ENCODE measurements at regions not wholly inside any gene's neighbourhood (a gene's known extent, or its start where the extent isn't known, plus 50 kb on each side); places are given as distances from the start of the nearest gene placed in this dataset.

DNA sequence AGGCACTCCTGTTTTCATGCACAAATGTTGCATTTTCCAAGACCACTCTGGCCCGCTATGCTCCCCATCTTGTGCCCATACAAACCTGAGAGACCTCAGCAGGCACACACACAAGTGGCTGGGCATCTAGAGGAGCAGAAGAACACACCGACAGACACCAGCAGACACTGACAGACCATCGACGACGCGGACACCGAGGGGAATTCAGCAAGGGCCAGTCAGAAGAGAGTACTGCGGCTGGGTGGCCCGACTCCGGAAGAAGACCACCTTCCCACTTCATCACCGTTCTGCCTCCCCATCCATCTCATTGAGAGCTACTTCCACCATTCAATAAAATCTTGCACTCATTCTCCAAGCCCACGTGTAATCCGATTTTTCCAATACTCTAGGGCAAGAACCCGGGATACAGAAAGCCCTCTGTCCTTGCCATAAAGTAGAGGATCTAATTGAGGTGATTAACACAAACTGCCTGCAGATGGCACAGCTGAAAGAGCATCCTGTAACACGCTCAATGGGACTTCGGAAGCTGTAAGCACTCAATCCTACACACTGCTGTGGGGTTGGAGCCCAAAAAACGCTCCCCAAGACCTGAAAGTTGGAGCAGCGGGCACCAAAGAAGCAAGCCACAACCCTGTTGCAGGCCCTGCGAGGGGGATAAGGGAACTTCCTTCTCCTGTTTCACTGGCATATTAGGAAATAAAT, 780.9 kb downstream of the ARAP2 start:
- H3K4me1 ChIP-seq = no peaks in the 10 kb centered on the region
- intact Hi-C loops (cut with DNase I; ENCODE audit: low total_unique reads) = no loop called here
- H3K9me3 ChIP-seq = peaks cover 0 to 10% (median 0%) of the 10 kb centered on the region in 3 donors
- TF ChIP-seq POLR2A (IDR thresholded peaks at IDR 0.05) = no peak
- TF ChIP-seq, protein P1, sequence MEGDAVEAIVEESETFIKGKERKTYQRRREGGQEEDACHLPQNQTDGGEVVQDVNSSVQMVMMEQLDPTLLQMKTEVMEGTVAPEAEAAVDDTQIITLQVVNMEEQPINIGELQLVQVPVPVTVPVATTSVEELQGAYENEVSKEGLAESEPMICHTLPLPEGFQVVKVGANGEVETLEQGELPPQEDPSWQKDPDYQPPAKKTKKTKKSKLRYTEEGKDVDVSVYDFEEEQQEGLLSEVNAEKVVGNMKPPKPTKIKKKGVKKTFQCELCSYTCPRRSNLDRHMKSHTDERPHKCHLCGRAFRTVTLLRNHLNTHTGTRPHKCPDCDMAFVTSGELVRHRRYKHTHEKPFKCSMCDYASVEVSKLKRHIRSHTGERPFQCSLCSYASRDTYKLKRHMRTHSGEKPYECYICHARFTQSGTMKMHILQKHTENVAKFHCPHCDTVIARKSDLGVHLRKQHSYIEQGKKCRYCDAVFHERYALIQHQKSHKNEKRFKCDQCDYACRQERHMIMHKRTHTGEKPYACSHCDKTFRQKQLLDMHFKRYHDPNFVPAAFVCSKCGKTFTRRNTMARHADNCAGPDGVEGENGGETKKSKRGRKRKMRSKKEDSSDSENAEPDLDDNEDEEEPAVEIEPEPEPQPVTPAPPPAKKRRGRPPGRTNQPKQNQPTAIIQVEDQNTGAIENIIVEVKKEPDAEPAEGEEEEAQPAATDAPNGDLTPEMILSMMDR (IDR thresholded peaks at IDR 0.05 in 4 of 5, conservative IDR thresholded peaks at IDR 0.05 in 1 of 5) = no peak
- in situ Hi-C loops (cut with MboI; ENCODE audit: low sequenced_read_pairs in 4 of 4) = loop anchor here in 1 of 4 donors (25.0 kb wide), 1 partner anchor 101 kb away; no protein-coding TSS in a partner anchor
- no peaks in the 10 kb centered on the region for H3K36me3 ChIP-seq
- no peak overlapping the region for H3K27ac ChIP-seq
- no peak for ATAC-seq
- no peak for DNase-seq
- H3K27me3 ChIP-seq = no peaks in the 10 kb centered on the region
- no peak overlapping the region for H3K4me3 ChIP-seq

DNA sequence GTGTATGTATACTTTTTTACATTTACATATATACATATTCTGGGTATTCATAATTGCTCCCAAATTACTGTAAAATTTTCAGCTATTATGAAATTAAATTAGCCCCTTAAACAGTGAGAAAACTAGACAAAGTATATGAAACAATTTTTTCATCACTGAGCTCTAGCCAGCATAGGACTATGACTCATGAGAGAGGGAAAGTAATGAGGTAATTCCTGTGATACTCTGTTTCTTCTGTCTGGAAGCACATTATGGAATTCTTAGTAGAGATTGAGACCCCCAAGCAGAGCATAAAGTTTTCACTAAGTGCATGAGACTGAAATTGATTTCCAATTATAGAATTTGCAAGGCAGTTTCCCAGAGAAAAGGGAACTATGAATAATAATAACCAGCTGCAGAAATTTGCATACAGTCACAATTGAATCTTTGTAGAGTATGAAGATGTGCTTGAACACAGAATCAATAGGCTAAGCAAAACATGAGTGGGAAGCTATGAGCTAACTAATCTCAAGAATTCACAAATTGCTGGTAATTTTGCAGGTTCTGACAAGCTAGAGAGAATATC, 779.3 kb downstream of the ARAP2 start:
- Histone ChIP-seq H3K36me3 (no peaks in the 10 kb centered on the region), H3K4me1 (no peaks in the 10 kb centered on the region), H3K9me3 (no peaks in the 10 kb centered on the region), H3K4me3 (no peak overlapping the region), H3K27me3 (no peaks in the 10 kb centered on the region), H3K27ac (no peak overlapping the region)
- ATAC-seq = no peak
- no peak for DNase-seq
- TF ChIP-seq, protein P1 (IDR thresholded peaks at IDR 0.05 in 4 of 5, conservative IDR thresholded peaks at IDR 0.05 in 1 of 5) = no peak
- no peak for TF ChIP-seq POLR2A (IDR thresholded peaks at IDR 0.05)
- intact Hi-C loops (cut with DNase I; ENCODE audit: low total_unique reads) (no loop called here), in situ Hi-C loops (cut with MboI; ENCODE audit: low sequenced_read_pairs in 4 of 4) (loop anchor here in 1 of 4 donors (25.0 kb wide), 1 partner anchor 103 kb away; no protein-coding TSS in a partner anchor)

DNA sequence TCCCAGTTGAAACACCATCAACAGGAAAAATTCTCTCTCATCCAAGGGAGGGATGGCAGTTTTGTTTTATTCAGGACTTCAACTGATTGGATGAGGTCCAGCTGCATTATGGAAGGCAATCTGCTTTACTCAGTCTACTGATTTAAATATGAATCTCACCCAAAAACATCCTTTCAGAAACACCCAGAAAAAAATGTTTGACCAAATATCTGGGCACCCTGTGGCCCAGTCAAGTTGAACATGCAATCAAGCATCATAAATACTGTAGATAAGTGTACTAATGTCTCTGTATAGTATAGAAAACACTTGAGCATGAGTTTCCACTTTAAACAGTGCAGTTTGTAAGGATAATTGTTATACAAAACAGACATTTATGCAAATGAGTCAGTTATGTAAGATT, 753.2 kb downstream of the ARAP2 start:
- no peak for DNase-seq
- Histone ChIP-seq H3K4me3 (no peak overlapping the region), H3K27ac (no peak overlapping the region), H3K27me3 (no peaks in the 10 kb centered on the region), H3K4me1 (no peaks in the 10 kb centered on the region), H3K36me3 (no peaks in the 10 kb centered on the region), H3K9me3 (no peaks in the 10 kb centered on the region)
- in situ Hi-C loops (cut with MboI; ENCODE audit: low sequenced_read_pairs in 4 of 4) (no loop called here), intact Hi-C loops (cut with DNase I; ENCODE audit: low total_unique reads) (no loop called here)
- no peak for ATAC-seq
- TF ChIP-seq, protein P1 (IDR thresholded peaks at IDR 0.05 in 4 of 5, conservative IDR thresholded peaks at IDR 0.05 in 1 of 5) = no peak
- no peak for TF ChIP-seq POLR2A (IDR thresholded peaks at IDR 0.05)

DNA sequence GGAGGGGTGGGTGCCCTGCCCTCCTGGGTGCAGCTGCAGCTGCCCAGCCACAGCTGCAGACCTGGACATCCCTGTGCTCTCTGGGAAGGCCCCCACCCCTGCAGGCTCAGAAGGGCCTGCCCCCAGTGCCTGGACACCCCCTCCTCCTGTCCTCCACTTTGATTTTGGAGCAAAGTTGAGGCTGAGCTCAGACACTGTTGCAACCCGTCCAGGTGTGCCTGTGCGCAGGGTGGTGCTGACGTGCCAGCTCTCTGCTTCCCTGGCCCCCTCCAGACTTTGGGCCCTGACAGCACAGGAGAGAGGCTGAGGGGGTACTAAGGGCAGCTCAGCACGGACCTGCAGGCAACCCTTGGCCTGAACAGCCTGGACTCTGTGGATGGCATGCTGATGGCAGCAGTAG, 750.3 kb downstream of the ARAP2 start:
- Histone ChIP-seq H3K27me3 (no peaks in the 10 kb centered on the region), H3K4me3 (no peak overlapping the region), H3K9me3 (no peaks in the 10 kb centered on the region), H3K4me1 (no peaks in the 10 kb centered on the region), H3K36me3 (no peaks in the 10 kb centered on the region), H3K27ac (no peak overlapping the region)
- DNase-seq (no peak), ATAC-seq (no peak)
- intact Hi-C loops (cut with DNase I; ENCODE audit: low total_unique reads) (no loop called here), in situ Hi-C loops (cut with MboI; ENCODE audit: low sequenced_read_pairs in 4 of 4) (no loop called here)
- no peak for TF ChIP-seq POLR2A (IDR thresholded peaks at IDR 0.05)
- TF ChIP-seq, protein P1 (IDR thresholded peaks at IDR 0.05 in 4 of 5, conservative IDR thresholded peaks at IDR 0.05 in 1 of 5) = no peak
